IMR-90 (cell line): ENCODE measurements at regions not wholly inside any gene's neighbourhood (a gene's known extent, or its start where the extent isn't known, plus 50 kb on each side); places are given as distances from the start of the nearest gene placed in this dataset.

Source experiments
- ATAC-seq: fragments of 200-7000 bp; cut with Tn5 transposase; 2 replicates; pipeline ENCODE4 v1.9.1; 2020; ENCODE audit warnings: low read depth, mild to moderate bottlenecking, moderate library complexity
- BruUV-seq: library from RNA; stranded (reverse); fragments of 400-500 nt; replicated peaks from 2 replicates; lab custom pipeline; 2021; lab: Mats Ljungman, UMichigan
- CTCF ChIA-PET: fragments of 300-600 bp; formaldehyde crosslinking; extraction: SDS; loops from one replicate; lab custom pipeline; 2021; ENCODE audit warnings: antibody characterized with exemption; lab: Yijun Ruan, JAX
- POLR2A ChIA-PET: fragments of 300-600 bp; sonication (Branson Sonifier 250); formaldehyde crosslinking; loops from one replicate; lab custom pipeline; 2022; ENCODE audit warnings: antibody characterized with exemption; ENCODE audit not compliant: unreplicated experiment; lab: Charles Lee
- DNase-seq: peaks from one replicate; pipeline ENCODE4 v3.0.0; 2013
- H2AFZ ChIP-seq: replicated peaks from 2 replicates; pipeline ENCODE3; 2013; ENCODE audit warnings: low read length, mild to moderate bottlenecking; ENCODE audit not compliant: poor library complexity
- H2AK5ac ChIP-seq: 2 replicates; pipeline ENCODE4 v1.6.1; 2013; ENCODE audit warnings: low read depth, low read length, inconsistent platforms
- H2AK9ac ChIP-seq: replicated peaks from 2 replicates; pipeline ENCODE3; 2013; ENCODE audit warnings: mild to moderate bottlenecking, low read depth, low read length, moderate library complexity; ENCODE audit not compliant: poor library complexity
- H2BK120ac ChIP-seq: 2 replicates; pipeline ENCODE4 v1.6.1; 2013; ENCODE audit warnings: low read depth, low read length, inconsistent platforms
- H2BK15ac ChIP-seq: 3 replicates; pipeline ENCODE4 v1.6.1; 2013; ENCODE audit warnings: low read depth, low read length, inconsistent platforms
- H2BK20ac ChIP-seq: 2 replicates; pipeline ENCODE4 v1.6.1; 2013; ENCODE audit warnings: low read depth, mild to moderate bottlenecking, inconsistent platforms, low read length, moderate library complexity
- H2BK5ac ChIP-seq: 2 replicates; pipeline ENCODE4 v1.6.1; 2013; ENCODE audit warnings: mild to moderate bottlenecking, low read depth, low read length, inconsistent platforms; ENCODE audit not compliant: poor library complexity, severe bottlenecking
- H3K14ac ChIP-seq: replicated peaks from 2 replicates; pipeline ENCODE4 v1.6.1; 2013; ENCODE audit warnings: low read depth, low read length, inconsistent platforms
- H3K18ac ChIP-seq: 2 replicates; pipeline ENCODE4 v1.6.1; 2013; ENCODE audit warnings: low read depth, low read length, control low read depth
- H3K23ac ChIP-seq: 2 replicates; pipeline ENCODE4 v1.6.1; 2013; ENCODE audit warnings: low read depth, low read length, inconsistent platforms
- H3K27ac ChIP-seq: 2 replicates; pipeline ENCODE4 v1.5.1; 2013; ENCODE audit warnings: mild to moderate bottlenecking, control low read depth, low read length; ENCODE audit not compliant: insufficient read depth
- H3K27me3 ChIP-seq: 2 replicates; pipeline ENCODE4 v1.6.1; 2013; ENCODE audit warnings: low read length; ENCODE audit not compliant: control insufficient read depth, insufficient read depth
- H3K36me3 ChIP-seq: 2 replicates; pipeline ENCODE4 v1.6.1; 2013; ENCODE audit warnings: low read length, mixed read lengths; ENCODE audit not compliant: control insufficient read depth, insufficient read depth
- H3K4ac ChIP-seq: 2 replicates; pipeline ENCODE4 v1.6.1; 2013; ENCODE audit warnings: low read depth, low read length, inconsistent platforms
- H3K4me1 ChIP-seq: 2 replicates; pipeline ENCODE4 v1.6.1; 2013; ENCODE audit warnings: low read length, mixed read lengths; ENCODE audit not compliant: control insufficient read depth, insufficient read depth
- H3K4me2 ChIP-seq: 2 replicates; pipeline ENCODE4 v1.6.1; 2013; ENCODE audit warnings: low read depth, mild to moderate bottlenecking, control low read depth, low read length, moderate library complexity
- H3K4me3 ChIP-seq: 2 replicates; pipeline ENCODE4 v1.5.1; 2013; ENCODE audit warnings: low read depth, mild to moderate bottlenecking, control low read depth, low read length, moderate library complexity; ENCODE audit not compliant: insufficient read depth
- H3K56ac ChIP-seq: 2 replicates; pipeline ENCODE4 v1.6.1; 2013; ENCODE audit warnings: low read length, inconsistent platforms; ENCODE audit not compliant: insufficient read depth; ENCODE audit errors: extremely low read depth
- H3K79me1 ChIP-seq, 2 experiments: 2 replicates each; pipeline ENCODE4 v1.6.1; 2013; ENCODE audit warnings: low read length in 2 of 2, inconsistent platforms in 1 of 2, low read depth in 1 of 2
- H3K9ac ChIP-seq: 2 replicates; pipeline ENCODE4 v1.6.1; 2013; ENCODE audit warnings: low read depth, low read length, control low read depth
- H3K9me1 ChIP-seq: 2 replicates; pipeline ENCODE4 v1.6.1; 2013; ENCODE audit warnings: low read length, inconsistent platforms; ENCODE audit not compliant: insufficient read depth
- H3K9me3 ChIP-seq: 2 replicates; pipeline ENCODE4 v1.6.1; 2013; ENCODE audit warnings: low read length; ENCODE audit not compliant: control insufficient read depth, insufficient read depth
- H4K20me1 ChIP-seq: 2 replicates; pipeline ENCODE4 v1.6.1; 2013; ENCODE audit warnings: low read length, inconsistent platforms; ENCODE audit not compliant: insufficient read depth
- H4K5ac ChIP-seq: 2 replicates; pipeline ENCODE4 v1.6.1; 2013; ENCODE audit warnings: mild to moderate bottlenecking, low read depth, low read length, control low read depth
- H4K8ac ChIP-seq, 2 experiments: 2 replicates each; pipeline ENCODE4 v1.6.1; 2013; ENCODE audit warnings: low read depth in 2 of 2, low read length in 2 of 2, control low read depth in 1 of 2, inconsistent platforms in 1 of 2
- H4K91ac ChIP-seq: 2 replicates; pipeline ENCODE4 v1.6.1; 2013; ENCODE audit warnings: low read depth, low read length, inconsistent platforms; ENCODE audit not compliant: insufficient read depth
- MAZ ChIP-seq: IDR thresholded peaks from 2 replicates; pipeline ENCODE4 v1.6.1; 2012; ENCODE audit warnings: low read depth, mild to moderate bottlenecking, low read length, improper control_type of control experiment, moderate library complexity, borderline replicate concordance
- NFE2L2 ChIP-seq: fragments of 150-350 bp; IDR thresholded peaks from 2 replicates; pipeline ENCODE4 v1.6.1; 2016; ENCODE audit warnings: low read depth, mild to moderate bottlenecking, low read length
- WGBS, 2 experiments: methylation state at CpG; one replicate each; pipeline versions ENCODE4 v1.1.5 to v1.1.7; 2013; ENCODE audit warnings: missing lambda C conversion rate in 2 of 2; ENCODE audit not compliant: insufficient read length in 1 of 2; ENCODE audit errors: extremely low coverage in 2 of 2; 5-methylcytosine and 5-hydroxymethylcytosine counted together
- dilution Hi-C: fragments of 300-500 bp; cut with HindIII; formaldehyde crosslinking; loops from one replicate; pipeline ENCODE4 v1.14.3; 2018; ENCODE audit warnings: low sequenced_read_pairs; ENCODE audit not compliant: unreplicated experiment
- in situ Hi-C: fragments of 300-500 bp; cut with MboI; formaldehyde crosslinking; loops from 3 replicates; pipeline ENCODE4 v1.14.3; 2019; ENCODE audit warnings: low sequenced_read_pairs, inconsistent platforms, mixed read lengths
- intact Hi-C: fragments of 100-400 bp; cut with micrococcal nuclease; formaldehyde crosslinking; loops from 2 replicates; pipeline ENCODE4 v1.10.0; 2022

- Histone ChIP-seq H3K36me3 (no peaks in the 10 kb centered on the region), H3K9ac (no peak overlapping the region), H2BK5ac (no peak overlapping the region), H3K9me1 (no peaks in the 10 kb centered on the region), H2BK120ac (no peak overlapping the region), H4K20me1 (no peaks in the 10 kb centered on the region), H4K8ac (no peak overlapping the region), H3K18ac (no peak overlapping the region), H3K23ac (no peak overlapping the region), H4K5ac (no peak overlapping the region), H3K79me1 (no peaks in the 10 kb centered on the region), H3K27ac (no peak overlapping the region), H2AFZ (peak overlapping the region; percentile 43), H3K4me3 (no peak overlapping the region), H3K14ac (no peak overlapping the region), H3K9me3 (no peaks in the 10 kb centered on the region), H4K91ac (no peak overlapping the region), H2AK9ac (no peak overlapping the region), H2BK20ac (no peak overlapping the region), H3K4me1 (no peaks in the 10 kb centered on the region), H3K4ac (no peak overlapping the region), H3K27me3 (peaks cover 15% of the 10 kb centered on the region), H3K56ac (no peak overlapping the region), H2AK5ac (no peak overlapping the region), H2BK15ac (no peak overlapping the region), H3K4me2 (no peak overlapping the region)
- in situ Hi-C loops (loop anchor here (25.0 kb wide), 1 partner anchor 593 kb away; no protein-coding TSS in a partner anchor), intact Hi-C loops (loop anchor here (10.0 kb wide), 1 partner anchor 566 kb away; no protein-coding TSS in a partner anchor), dilution Hi-C loops (no loop called here)
- no CpG with 5 or more reads among the region's 9 CpGs for WGBS, 2 experiments
- CTCF ChIA-PET = no interaction called here
- BruUV-seq = no TSS peak
- DNase-seq (no peak), ATAC-seq (no peak)
- TF ChIP-seq NFE2L2 (no peak), MAZ (no peak)
- POLR2A ChIA-PET = no interaction called here
Measured at GRCh38 chr1:29519108-29519787, 282.9 kb downstream of the PTPRU start.
